Frontal cortex (tissue), 3 donors: ENCODE measurements at regions not wholly inside any gene's neighbourhood (a gene's known extent, or its start where the extent isn't known, plus 50 kb on each side); places are given as distances from the start of the nearest gene placed in this dataset.

ENCODE experiments used
- DNase-seq, 2 donors: peaks; one replicate each; pipeline ENCODE4 v3.0.0; 2012; ENCODE audit warnings: low spot score in 2 of 2
- FAIRE-seq: peaks from 2 replicates; lab custom pipeline; 2012; peaks lifted over from hg19 to GRCh38; lab: Jason Lieb, UNC
- donor health status: control.
- donor health status: control.
- donor health status: control.

DNA sequence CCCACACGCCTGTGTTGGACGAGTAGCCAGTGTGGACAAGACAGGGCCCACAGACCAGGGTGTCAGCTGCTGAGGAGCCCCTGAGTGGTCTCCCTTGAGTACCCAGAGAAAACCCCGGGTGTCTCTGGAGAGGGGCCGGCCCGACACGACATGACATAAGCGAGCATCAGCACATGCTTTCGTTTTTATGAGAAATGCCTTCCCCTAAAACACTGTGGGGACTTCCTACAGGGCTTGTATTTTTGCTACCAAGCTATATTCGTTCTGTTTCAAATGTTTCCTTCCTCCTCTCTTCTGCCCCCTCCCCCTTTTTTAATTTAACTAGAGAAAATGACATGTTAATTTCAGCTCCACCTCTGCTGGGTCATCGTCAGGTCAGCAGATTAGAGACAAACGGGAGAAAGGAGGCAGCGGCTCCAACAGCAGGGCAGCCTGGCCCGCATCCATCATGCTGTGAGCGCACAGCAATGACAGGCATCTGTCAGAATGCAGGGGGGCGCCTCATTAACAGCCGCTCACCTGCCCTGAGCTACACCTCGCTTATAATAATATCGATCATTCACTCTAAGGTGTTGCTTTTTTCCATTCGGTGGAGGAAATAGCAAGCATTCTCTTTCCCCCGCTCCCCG lies 286.2 kb downstream of the ZNF516 start:
- FAIRE-seq = no peak
- DNase-seq = no peak

- DNase-seq = no peak
- FAIRE-seq = no peak
Measured at GRCh38 chr18:76205906-76206305, 289.1 kb downstream of the ZNF516 start.

- DNase-seq = no peak
- no peak for FAIRE-seq
Measured at GRCh38 chr18:76203552-76203951, 291.5 kb downstream of the ZNF516 start.

DNA sequence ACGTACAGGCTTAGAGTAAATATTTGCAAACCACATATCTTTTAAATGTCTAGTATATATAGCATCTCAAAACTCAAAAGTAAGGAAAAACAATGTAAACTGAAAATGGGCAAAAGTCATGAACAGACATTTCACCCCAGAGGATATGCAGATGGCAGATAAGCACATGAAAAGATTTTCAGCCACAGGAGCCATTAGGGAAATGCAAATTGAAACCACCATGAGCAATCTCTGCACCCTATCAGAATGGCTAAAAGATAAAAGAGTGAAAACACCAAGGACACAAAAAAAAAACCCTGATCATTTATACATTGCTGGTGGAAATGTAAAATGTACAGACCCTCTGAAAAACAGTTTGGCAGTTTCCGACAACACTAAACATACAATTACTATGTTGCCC lies 292.7 kb downstream of the ZNF516 start:
- no peak for FAIRE-seq
- no peak for DNase-seq

DNA sequence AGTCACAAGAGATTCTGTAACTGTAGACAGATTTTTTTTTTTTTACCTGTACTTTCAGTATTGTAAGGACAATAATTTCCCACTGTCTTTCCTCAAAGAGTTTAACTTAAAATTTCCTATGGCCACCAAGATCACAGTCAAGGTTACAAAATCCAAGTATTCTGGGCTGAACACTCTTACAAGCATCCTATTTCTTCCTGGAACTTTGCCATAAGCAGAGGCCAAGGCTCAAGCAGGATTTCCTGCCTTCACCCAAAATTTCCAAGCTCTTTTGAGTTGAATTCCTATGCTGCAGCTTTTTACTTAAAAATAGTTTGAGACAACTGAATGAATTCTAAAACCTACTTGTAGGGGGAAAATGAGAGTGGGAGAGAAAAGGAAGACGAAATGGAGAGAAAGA lies 299.4 kb downstream of the ZNF516 start:
- no peak for FAIRE-seq
- DNase-seq = no peak

DNA sequence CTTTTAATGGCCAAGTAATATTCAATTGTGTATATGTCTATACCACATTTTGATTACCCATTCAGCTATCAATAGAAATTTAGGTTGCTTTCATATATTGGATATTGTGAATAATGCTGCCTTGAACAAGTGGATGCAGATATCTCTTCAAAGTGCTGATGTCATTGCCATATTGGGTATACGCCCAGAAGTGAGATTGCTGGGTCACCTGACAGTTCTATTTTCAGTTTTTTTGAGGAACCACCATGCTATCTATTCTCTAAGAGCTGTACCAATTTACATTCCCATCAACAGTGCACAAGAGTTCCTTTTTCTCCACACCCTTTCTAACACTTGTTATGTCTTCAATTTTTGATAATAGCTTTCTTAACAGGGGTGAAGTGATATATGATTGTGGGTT lies 306.9 kb downstream of the ZNF516 start:
- DNase-seq = no peak
- no peak for FAIRE-seq

- FAIRE-seq (no peak), DNase-seq (no peak)
Measured at GRCh38 chr18:76179257-76179656, 315.8 kb downstream of the ZNF516 start.

DNA sequence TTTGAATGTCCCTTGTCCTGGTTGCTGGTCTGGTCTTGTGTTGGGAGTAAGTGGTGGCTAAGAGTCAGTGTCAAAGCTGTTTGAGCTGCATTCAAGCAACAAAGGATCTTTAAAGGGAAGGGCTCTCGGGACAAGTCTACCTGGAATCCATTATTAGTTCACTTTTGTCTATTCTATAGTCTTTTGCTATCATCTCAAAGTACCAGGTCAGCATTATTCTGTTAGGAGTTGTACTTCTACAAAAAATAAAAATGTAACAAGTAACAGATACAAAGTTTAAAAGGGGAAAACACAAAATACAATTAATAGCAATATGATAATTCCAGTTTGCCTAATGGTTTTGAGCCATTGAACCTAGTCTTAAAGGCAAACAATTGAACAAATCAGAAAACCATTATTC lies 317.9 kb downstream of the ZNF516 start:
- no peak for DNase-seq
- FAIRE-seq = no peak

- FAIRE-seq (no peak), DNase-seq (no peak)
Measured at GRCh38 chr18:76174451-76174850, 320.6 kb downstream of the ZNF516 start.

DNA sequence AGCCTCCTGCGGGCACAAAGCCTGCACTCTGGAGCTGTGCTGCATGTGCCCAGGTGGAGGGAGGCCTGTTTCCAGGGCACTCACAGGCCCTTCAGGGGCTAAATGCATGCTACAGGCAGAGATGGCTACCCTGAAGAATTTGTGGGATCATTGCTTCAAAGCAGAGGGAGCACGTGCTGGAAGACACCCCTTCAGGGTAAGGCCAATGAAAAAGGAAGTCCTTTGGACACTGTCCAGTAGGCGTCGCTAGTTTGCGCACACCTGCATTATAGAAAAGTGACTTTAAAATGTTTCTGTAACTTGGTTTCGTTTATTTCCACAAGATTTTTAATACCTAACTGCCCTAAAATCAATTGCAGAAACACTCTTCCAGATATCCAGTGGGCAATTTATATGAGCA lies 325.3 kb downstream of the ZNF516 start:
- no peak for DNase-seq
- no peak for FAIRE-seq

- FAIRE-seq (no peak), DNase-seq (no peak)
Measured at GRCh38 chr18:76167845-76168621, 327.0 kb downstream of the ZNF516 start.

DNA sequence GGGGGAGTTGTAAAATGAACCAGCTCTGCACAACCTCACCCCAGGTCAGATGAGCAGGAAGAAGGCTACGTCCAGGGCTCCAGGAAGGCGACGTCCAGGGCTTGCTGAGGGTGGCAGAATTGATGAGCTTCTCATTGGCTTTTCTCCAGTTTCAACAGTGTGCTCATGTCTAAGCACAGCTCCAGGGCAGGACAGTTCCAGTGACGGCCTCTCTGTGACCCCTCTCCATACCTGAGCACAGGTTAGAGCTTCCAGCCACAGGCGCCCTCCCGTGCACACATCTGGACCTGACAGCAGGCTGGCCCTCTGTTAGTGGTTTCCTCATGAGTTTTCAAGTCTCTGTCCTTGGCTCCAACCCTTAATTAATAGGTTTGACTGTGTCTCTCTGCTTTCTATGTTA lies 327.6 kb downstream of the ZNF516 start:
- DNase-seq = no peak
- FAIRE-seq = no peak

DNA sequence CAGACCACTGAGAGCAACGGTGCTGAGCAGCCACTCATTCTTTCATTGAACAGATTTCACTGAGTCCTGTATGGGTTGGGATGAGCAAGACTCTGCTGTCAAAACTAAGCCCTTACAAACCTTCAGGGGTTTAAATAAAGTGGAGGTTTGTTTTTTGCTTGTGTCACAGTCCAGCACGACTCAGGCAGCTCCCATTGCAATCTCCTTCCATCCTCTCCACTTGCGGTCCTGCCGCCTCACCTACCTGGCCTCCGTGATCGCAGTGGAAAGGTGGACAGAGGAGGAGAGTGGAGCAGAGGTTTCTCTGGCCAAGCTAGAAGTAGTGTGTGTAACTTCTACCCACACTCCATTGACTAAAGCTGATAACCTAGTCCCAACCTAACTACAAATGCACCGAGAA lies 332.2 kb downstream of the ZNF516 start:
- FAIRE-seq (no peak), DNase-seq (no peak)

DNA sequence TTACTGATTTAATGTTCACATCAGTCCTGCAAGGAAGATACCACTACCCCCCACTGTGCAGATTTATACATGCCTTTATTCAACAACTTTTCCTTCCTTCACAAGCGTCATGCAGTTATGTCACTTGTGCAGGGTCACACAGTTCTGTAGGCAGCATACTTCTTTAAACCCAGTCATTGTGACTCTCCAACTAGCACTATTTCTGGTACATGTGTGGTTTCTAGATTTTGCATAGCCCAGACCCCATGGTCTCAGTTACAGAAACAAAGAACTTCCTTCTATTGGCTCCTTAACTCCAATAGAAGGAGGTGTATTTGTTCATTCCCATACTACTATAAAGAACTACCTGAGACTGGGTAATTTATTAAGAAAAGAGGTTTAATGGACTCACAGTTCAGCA lies 333.1 kb downstream of the ZNF516 start:
- DNase-seq (no peak), FAIRE-seq (no peak)

- FAIRE-seq (no peak), DNase-seq (no peak)
Measured at GRCh38 chr18:76153691-76154090, 341.4 kb downstream of the ZNF516 start.

- DNase-seq (no peak), FAIRE-seq (no peak)
Measured at GRCh38 chr18:76149734-76150133, 345.3 kb downstream of the ZNF516 start.

- DNase-seq = no peak
- no peak for FAIRE-seq
Measured at GRCh38 chr18:76149284-76149683, 345.8 kb downstream of the ZNF516 start.

- DNase-seq = no peak
- FAIRE-seq = no peak
Measured at GRCh38 chr18:76145521-76146376, 349.3 kb downstream of the ZNF516 start.

GRCh38 chr18:76144844-76145243 lies 350.2 kb downstream of the ZNF516 start:
- no peak for DNase-seq
- no peak for FAIRE-seq

- DNase-seq (no peak), FAIRE-seq (no peak)
Measured at GRCh38 chr18:76142611-76143010, 352.4 kb downstream of the ZNF516 start.

DNA sequence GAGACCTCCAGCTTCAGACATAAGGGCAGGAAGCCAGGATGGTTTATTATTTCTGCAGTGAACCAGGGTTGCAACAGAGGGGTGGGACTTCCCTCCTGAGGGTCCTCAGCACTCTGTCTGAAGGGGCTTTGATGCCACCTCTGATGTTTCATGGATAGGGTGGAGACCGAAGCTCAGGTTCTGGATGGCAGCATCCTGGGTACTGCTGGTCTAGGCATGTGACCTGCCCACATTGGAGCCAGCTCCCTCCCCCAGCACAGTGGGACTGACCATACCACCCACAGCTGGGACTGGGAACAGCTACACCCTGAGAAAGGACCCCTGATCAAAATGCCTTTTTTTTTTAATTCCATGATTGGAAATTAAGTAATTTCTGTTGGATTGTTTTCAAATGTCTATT lies 355.2 kb downstream of the ZNF516 start:
- DNase-seq (no peak), FAIRE-seq (no peak)
